NCI-H2171 treated with DMSO at 0.1 percent for 48 hours (cell line): ENCODE measurements at regions not wholly inside any gene's neighbourhood (a gene's known extent, or its start where the extent isn't known, plus 50 kb on each side); places are given as distances from the start of the nearest gene placed in this dataset.

Experiments
- DNase-seq: peaks from one replicate; lab custom pipeline; 2025; lab: John Stamatoyannopoulos, UW

DNA sequence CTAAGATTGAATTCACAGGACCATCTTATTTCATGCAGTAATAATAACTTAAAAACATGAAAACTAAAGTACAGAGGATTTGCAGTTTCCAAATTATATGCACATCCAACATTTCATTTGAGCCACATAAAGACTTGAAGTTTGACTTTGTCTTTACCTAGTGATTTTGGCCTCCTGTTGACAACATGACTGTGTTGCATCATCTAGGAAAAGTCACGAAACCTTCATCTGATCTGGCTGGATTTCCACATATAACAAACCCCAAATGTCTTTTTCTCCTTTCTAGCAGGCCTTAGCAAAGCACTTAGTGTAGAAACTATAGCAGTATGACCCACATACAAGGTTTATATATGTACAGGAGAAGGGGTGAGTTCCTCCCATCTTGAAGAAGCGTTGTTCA, 406.5 kb upstream of the CDH5 start:
- DNase-seq: no peak

DNA sequence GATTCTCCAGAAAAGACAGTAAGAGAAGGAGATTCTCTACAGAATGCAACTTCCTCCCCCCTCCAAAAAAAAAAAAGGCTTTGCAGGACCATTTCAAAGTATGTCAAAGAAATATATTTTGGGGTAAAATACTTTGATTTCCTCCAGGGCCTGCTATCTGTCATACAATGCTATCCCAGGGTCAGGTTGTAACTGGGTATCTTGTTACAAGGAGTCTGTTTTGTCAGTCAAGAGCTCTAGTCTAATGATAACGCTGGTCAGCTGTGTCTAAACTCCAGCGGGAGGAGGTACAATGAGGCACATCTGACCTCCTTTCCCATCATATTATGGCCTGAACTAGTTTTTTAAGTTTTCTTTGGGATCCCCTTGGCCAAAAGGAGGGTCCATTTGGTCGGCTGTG, 408.4 kb upstream of the CDH5 start:
- no peak for DNase-seq

DNA sequence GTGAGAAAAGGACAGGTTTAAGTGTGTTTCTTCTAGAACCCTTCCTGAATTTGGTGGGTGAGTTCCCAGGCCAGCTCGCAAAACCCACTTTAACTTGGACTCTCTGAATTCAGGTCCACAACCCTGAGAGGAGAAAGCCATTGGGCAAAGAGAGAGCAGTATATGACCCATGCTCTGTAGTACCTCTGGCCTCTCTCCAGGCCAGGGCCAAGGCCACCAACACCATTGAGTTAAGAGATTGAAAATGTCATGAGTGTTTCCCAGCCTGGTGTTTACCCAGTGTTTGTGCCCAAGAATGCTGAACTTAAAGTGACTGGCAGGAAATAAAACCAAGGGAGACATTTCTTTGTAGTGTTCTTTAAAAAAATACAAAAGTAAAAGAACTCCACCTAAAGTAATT, 410.4 kb upstream of the CDH5 start:
- no peak for DNase-seq

DNA sequence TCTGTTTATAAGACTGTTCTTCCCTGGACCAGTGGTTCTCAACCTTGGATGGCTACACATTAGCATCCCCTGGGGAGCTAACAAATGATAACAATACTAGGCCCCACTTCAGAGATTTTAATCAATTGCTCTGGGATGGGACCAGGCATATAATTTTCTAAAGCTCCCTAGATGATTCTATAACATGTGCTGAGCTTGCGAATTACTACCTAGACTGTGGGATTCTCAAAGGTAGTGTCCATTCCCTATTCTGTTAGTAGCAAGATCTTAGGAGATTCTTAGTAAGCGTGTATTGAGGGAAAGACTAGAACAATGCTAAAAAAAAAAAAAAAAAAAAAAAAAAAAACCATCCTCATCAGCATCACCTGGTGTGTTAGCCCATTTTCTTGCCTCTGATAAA, 412.0 kb upstream of the CDH5 start:
- no peak for DNase-seq

GRCh38 chr16:65950211-65950610, 416.3 kb upstream of the CDH5 start:
- DNase-seq: no peak

- DNase-seq: no peak
These were observed 418.1 kb upstream of the CDH5 start for GRCh38 chr16:65948361-65948760.

DNA sequence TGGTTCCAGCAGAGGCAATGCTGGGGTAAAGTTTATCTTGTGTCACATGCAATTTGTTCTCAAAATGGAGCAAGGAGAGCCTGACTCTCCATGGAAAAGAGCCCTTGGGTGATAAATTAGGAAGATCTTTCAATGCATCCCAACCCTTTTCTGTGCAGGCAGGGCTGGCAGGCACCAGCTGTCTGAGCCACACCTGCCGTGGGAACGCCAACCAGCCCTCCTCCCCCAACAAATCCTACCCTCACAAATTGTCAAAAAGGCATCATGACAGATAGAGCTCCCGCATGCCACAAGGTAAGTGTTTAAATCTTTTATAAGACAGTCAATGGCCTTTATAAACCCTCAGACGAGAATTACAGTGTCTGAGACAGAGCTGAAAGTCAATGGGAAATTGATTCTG, 418.5 kb upstream of the CDH5 start:
- no peak for DNase-seq

GRCh38 chr16:65945493-65945892, 421.0 kb upstream of the CDH5 start:
- DNase-seq: no peak

DNA sequence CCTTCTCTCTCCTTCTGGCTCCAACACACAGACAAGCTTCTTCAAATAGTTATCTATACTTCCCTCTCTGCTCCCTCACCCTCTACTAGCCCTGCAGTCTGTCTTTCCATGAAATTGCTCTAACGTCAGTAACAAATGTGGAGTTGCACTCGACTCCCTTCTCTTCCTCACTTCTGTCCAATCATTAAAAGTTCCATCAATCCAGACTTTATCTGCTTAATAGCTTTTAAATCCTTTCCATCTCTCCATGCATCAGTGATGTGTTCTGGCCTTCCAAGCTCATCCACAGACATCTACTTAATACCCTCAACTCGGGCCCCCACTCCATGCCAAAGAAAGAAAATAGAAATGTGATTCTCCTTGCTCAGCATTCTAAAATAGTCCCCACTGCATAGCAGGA, 422.1 kb upstream of the CDH5 start:
- DNase-seq: no peak

- no peak for DNase-seq
These were observed 425.8 kb upstream of the CDH5 start for GRCh38 chr16:65940711-65941110.

- no peak for DNase-seq
These were observed 428.4 kb upstream of the CDH5 start for GRCh38 chr16:65938083-65938482.

GRCh38 chr16:65937455-65937854, 429.0 kb upstream of the CDH5 start:
- no peak for DNase-seq

GRCh38 chr16:65936096-65936495, 430.4 kb upstream of the CDH5 start:
- DNase-seq: no peak

DNA sequence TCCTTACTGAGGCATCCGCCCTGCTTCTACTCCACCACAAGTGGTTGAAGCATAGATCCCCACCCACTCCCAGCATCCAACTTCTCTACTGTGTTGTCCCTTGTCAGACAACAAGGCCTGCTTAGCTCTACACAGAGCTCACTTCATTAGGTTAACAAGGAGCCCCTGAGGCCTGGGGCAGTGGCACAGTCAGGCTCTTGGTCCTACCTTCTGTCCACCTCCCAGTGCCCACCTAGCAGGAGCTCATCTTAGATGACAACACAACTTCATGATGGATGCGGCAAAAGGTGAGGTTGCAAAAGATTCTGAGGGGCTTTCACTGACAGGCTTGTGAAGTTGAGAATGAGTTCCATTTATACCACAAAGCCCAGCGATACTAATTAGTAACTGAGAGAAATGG, 432.0 kb upstream of the CDH5 start:
- DNase-seq: no peak

GRCh38 chr16:65933703-65934102, 432.8 kb upstream of the CDH5 start:
- DNase-seq: no peak

GRCh38 chr16:65932350-65933072, 434.0 kb upstream of the CDH5 start:
- no peak for DNase-seq

DNA sequence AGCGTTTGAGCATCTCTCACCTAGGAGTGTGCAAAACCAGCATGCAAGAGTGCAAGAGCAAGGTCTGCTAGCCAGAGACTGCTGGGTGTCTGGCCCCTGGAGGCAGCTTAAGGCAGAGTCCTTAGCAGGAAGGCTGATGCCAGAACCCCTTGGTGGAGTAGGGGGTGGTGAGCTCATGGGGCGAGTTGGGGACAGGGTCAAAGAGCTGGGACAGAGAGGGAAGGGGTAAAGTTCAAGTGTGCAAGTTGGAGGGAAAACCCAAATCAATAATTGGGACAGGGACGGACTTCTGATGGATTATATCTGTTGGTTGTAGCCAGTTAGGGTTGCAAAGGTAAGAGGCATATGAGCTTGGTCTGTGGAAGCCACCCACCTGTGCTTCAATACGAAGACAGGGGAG, 443.6 kb upstream of the CDH5 start:
- DNase-seq: no peak

DNA sequence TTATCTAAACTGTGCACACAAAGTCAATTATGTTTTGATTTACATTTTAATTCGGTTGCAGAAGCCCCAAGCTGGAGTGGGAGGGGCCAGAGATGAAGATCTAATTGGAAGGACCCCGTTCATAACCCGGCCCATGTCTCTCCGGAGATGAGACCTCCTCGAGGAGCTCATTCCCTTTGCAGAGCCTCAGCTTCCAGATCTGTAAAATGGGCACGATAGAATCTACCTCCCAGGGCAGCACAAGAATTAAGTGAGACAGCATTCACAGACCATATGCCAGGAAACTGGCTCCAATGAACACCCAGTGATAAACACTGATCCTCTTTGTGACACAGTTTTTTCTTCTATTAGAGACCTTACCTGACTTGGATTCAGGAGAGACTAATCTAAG, 446.5 kb upstream of the CDH5 start:
- no peak for DNase-seq

DNA sequence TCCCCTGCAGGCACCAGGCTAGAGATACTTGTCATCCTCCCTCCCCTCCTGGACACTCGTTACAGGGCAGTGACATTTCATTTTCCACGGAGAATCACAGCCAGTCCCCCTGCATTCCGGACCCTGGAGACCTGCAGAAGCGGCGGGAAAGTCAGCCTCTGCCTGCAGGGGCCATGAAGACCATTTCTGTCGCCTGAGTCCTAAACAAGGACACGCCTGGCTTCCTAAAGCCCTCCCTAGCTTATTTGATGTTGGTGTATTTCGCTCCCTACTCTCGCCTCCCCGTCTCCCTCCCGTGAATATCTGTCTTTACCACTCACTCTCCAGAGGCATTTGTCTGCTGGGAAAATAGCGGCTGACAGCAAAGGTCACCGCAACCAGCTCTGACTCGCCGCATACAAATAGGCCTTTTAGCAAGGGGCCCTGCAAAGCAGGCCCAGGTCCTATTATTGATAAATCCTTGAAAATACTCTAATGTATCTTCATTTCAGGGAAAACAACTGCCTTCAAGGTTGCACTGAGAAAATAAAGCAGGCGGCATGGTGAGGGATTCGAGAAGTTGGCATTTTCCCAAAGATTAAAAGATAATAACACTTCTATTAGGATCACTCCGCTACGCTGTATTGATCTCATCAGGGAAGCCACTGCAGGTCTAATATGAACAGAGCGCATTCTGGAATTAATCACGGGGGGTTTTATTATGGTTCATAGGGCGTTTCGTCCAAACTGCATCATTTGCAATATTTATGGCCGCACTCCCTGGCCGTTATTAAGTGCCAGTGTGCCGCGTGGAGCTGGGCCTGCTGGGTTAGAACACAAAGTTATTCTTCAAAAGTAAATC, 447.1 kb upstream of the CDH5 start:
- DNase-seq: no peak

GRCh38 chr16:65917466-65917865, 449.0 kb upstream of the CDH5 start:
- no peak for DNase-seq

DNA sequence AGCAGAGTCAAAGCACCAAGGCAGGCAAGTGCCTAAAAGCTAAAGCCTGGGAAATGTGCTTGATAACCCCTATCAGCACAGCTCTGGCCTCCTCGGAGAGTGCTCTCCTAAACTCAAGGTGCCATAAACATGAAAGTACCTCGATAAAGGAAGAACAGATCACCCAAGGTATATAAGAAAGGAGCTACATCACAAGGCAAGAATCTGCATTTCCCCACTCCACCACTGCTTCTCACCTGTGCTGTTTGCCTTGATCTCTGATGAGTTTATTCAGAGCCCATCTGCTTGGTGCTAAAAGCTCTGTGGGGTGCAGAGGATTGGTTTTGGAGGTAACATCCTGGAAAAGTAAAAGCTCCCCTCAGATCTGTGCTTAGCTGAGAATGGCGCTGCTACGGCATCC, 449.5 kb upstream of the CDH5 start:
- no peak for DNase-seq

GRCh38 chr16:65910291-65910690, 456.2 kb upstream of the CDH5 start:
- DNase-seq: no peak

DNA sequence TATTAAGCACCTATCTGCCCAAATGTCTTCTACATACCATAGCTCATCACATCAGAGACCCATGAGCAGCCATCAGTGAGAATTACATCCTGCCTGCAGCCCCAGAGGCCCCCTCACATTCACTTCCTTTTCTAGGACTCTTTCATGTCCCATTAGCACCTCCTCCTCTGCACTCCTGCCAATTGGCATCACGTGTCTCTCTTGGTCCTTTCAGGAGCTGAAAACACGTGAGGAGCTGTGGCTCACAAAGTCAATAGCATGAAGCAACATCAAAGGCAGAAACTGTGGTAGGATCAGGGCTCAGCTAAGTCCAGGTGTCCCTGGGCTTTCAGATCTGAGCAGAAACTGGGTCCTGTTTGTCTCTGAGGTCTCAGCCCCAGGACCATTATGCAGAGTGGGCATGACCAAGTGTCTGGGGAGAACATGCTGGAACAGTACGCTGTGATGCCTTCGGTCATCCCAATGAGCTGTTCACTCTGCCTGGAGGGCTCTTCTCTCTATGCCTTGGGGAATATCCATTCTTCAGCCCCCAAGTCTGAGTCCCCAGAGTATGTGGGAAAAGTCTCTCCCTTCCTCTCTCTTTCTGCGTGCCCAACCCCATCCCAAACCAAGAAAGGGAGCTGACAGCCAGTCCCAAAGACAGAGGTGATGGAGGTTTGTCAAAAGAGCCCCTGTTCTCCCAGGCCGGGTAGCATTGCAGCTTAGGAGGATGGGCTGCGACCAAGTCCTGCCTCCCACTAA, 457.0 kb upstream of the CDH5 start:
- DNase-seq: no peak
